ENCODE measurements at regions not wholly inside any gene's neighbourhood (a gene's known extent, or its start where the extent isn't known, plus 50 kb on each side); places are given as distances from the start of the nearest gene placed in this dataset.
"Not testable (repeated sequence)": the region's sequence is repeated elsewhere in the genome, so short reads cannot be mapped to it uniquely, and the experiment has no call there.

- Histone ChIP-seq H3K4me3 (no peak overlapping the region), H3K4me2 (no peak overlapping the region), H3K27ac (no peak overlapping the region), H3K4me1 (no peaks in the 10 kb centered on the region), H3K9me3 (no peaks in the 10 kb centered on the region)
- ATAC-seq (no peak), DNase-seq (ENCODE audit: low read depth in 1 of 2, low spot score in 1 of 2) (peak in 1 of 2 experiments; percentile 3), FAIRE-seq (no peak)
- ChIA-PET POLR2A (no interaction called here), CTCF (interaction anchor here (1.6 kb wide), 1 partner anchor 248 kb away, joined by 3 read pairs; no protein-coding TSS in a partner anchor)
- WGBS (ENCODE audit: missing lambda C conversion rate) = 0% methylated on average over 3 of the region's 3 CpGs
- 0 out of 5 replicates have a peak, but pooled peaks of 1 of the 2 experiments have one; percentile 1 for TF ChIP-seq RAD21 (conservative IDR thresholded peaks at IDR 0.05 in 1 of 2, IDR thresholded peaks at IDR 0.05 in 1 of 2)
- no peak for TF ChIP-seq TP53 (CRISPR knock-in tag; IDR thresholded peaks at IDR 0.05)
- no peak for TF ChIP-seq JUN (IDR thresholded peaks at IDR 0.05)
- TF ChIP-seq ZSCAN20 (CRISPR knock-in tag; IDR thresholded peaks at IDR 0.05) = no peak
- no peak for TF ChIP-seq MAFK (IDR thresholded peaks at IDR 0.05; ENCODE audit: partially characterized antibody)
Observed at GRCh38 chr10:111323389-111323966, 246.6 kb downstream of the ADRA2A start.

GRCh38 chr10:111332174-111332573 lies 255.3 kb downstream of the ADRA2A start:
- ATAC-seq, CTCF ChIA-PET: not testable (repeated sequence)

GRCh38 chr10:111335826-111336225 lies 259.0 kb downstream of the ADRA2A start:
- Histone ChIP-seq H3K4me2 (no peak overlapping the region), H3K4me1 (no peaks in the 10 kb centered on the region), H3K4me3 (no peak overlapping the region), H3K9me3 (no peaks in the 10 kb centered on the region; the same call in 2 of the 3 replicates), H3K27ac (no peak overlapping the region)
- ATAC-seq = no peak
- CTCF ChIA-PET = no interaction called here
- POLR2A ChIA-PET = no interaction called here
- DNase-seq (ENCODE audit: low read depth in 1 of 2, low spot score in 1 of 2) = no peak
- no peak for FAIRE-seq
- WGBS (ENCODE audit: missing lambda C conversion rate) = 6% methylated on average over 2 of the region's 2 CpGs
- TF ChIP-seq RCOR1 (IDR thresholded peaks at IDR 0.05; ENCODE audit: low read depth, low read length) (no peak), ATOH8 (CRISPR knock-in tag; IDR thresholded peaks at IDR 0.05; ENCODE audit: low read depth) (no peak), GATA3 (IDR thresholded peaks at IDR 0.05; ENCODE audit: borderline replicate concordance) (no peak), ZC3H11A (IDR thresholded peaks at IDR 0.05) (no peak), POLR2AphosphoS2 (conservative IDR thresholded peaks at IDR 0.05; ENCODE audit: low read length) (no peak), CHD2 (IDR thresholded peaks at IDR 0.05; ENCODE audit: low read length, partially characterized antibody) (no peak), JUNB (IDR thresholded peaks at IDR 0.05) (no peak)
- TF ChIP-seq, protein P1, sequence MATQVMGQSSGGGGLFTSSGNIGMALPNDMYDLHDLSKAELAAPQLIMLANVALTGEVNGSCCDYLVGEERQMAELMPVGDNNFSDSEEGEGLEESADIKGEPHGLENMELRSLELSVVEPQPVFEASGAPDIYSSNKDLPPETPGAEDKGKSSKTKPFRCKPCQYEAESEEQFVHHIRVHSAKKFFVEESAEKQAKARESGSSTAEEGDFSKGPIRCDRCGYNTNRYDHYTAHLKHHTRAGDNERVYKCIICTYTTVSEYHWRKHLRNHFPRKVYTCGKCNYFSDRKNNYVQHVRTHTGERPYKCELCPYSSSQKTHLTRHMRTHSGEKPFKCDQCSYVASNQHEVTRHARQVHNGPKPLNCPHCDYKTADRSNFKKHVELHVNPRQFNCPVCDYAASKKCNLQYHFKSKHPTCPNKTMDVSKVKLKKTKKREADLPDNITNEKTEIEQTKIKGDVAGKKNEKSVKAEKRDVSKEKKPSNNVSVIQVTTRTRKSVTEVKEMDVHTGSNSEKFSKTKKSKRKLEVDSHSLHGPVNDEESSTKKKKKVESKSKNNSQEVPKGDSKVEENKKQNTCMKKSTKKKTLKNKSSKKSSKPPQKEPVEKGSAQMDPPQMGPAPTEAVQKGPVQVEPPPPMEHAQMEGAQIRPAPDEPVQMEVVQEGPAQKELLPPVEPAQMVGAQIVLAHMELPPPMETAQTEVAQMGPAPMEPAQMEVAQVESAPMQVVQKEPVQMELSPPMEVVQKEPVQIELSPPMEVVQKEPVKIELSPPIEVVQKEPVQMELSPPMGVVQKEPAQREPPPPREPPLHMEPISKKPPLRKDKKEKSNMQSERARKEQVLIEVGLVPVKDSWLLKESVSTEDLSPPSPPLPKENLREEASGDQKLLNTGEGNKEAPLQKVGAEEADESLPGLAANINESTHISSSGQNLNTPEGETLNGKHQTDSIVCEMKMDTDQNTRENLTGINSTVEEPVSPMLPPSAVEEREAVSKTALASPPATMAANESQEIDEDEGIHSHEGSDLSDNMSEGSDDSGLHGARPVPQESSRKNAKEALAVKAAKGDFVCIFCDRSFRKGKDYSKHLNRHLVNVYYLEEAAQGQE (IDR thresholded peaks at IDR 0.05) = no peak

More at GRCh38 chr10:111332174-111332573, 255.3 kb downstream of the ADRA2A start:
- H3K4me3 ChIP-seq; DNase-seq (ENCODE audit: low read depth in 1 of 2, low spot score in 1 of 2); H3K4me2 ChIP-seq; H3K9me3 ChIP-seq; H3K27ac ChIP-seq; FAIRE-seq; POLR2A ChIA-PET; H3K4me1 ChIP-seq: not testable (repeated sequence)
- WGBS (ENCODE audit: missing lambda C conversion rate) = 0% methylated on average over 1 of the region's 1 CpG

- TF ChIP-seq PHF8 (IDR thresholded peaks at IDR 0.05; ENCODE audit: borderline replicate concordance, low read depth) (no peak), CEBPB (IDR thresholded peaks at IDR 0.05) (no peak), ZC3H11A (IDR thresholded peaks at IDR 0.05) (no peak), POLR2AphosphoS2 (conservative IDR thresholded peaks at IDR 0.05; ENCODE audit: low read length) (no peak), SREBF2 (IDR thresholded peaks at IDR 0.05) (no peak), JUNB (IDR thresholded peaks at IDR 0.05) (no peak), ZFP36 (IDR thresholded peaks at IDR 0.05; ENCODE audit: borderline replicate concordance, partially characterized antibody) (no peak)
- TF ChIP-seq, protein P2, sequence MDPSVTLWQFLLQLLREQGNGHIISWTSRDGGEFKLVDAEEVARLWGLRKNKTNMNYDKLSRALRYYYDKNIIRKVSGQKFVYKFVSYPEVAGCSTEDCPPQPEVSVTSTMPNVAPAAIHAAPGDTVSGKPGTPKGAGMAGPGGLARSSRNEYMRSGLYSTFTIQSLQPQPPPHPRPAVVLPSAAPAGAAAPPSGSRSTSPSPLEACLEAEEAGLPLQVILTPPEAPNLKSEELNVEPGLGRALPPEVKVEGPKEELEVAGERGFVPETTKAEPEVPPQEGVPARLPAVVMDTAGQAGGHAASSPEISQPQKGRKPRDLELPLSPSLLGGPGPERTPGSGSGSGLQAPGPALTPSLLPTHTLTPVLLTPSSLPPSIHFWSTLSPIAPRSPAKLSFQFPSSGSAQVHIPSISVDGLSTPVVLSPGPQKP (IDR thresholded peaks at IDR 0.05; ENCODE audit: low read depth, low read length) = no peak
- TF ChIP-seq, protein P3, sequence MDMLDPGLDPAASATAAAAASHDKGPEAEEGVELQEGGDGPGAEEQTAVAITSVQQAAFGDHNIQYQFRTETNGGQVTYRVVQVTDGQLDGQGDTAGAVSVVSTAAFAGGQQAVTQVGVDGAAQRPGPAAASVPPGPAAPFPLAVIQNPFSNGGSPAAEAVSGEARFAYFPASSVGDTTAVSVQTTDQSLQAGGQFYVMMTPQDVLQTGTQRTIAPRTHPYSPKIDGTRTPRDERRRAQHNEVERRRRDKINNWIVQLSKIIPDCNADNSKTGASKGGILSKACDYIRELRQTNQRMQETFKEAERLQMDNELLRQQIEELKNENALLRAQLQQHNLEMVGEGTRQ (IDR thresholded peaks at IDR 0.05) = no peak
- H3K4me2 ChIP-seq = no peak overlapping the region
- no peak for ATAC-seq
- H3K27ac ChIP-seq = no peak overlapping the region
- ChIA-PET CTCF (interaction anchor here (0.5 to 1.0 kb wide), 2 partner anchors 14 to 1390 kb away, joined by 3 to 4 read pairs; no protein-coding TSS in a partner anchor), POLR2A (no interaction called here)
- no peak for FAIRE-seq
- WGBS (ENCODE audit: missing lambda C conversion rate) = 0% methylated on average over 1 of the region's 1 CpG
- H3K4me1 ChIP-seq = no peaks in the 10 kb centered on the region
- no peaks in the 10 kb centered on the region; the same call in 2 of the 3 replicates for H3K9me3 ChIP-seq
- H3K4me3 ChIP-seq = no peak overlapping the region
- DNase-seq (ENCODE audit: low read depth in 1 of 2, low spot score in 1 of 2) = no peak
Observed at GRCh38 chr10:111338035-111338434, 261.2 kb downstream of the ADRA2A start.
